LHCN-M2 (cell line): ENCODE measurements at regions not wholly inside any gene's neighbourhood (a gene's known extent, or its start where the extent isn't known, plus 50 kb on each side); places are given as distances from the start of the nearest gene placed in this dataset.

Experiments
- DNase-seq: peaks from one replicate; pipeline ENCODE4 v3.0.0-alpha.2; 2012; ENCODE audit warnings: low read depth

DNA sequence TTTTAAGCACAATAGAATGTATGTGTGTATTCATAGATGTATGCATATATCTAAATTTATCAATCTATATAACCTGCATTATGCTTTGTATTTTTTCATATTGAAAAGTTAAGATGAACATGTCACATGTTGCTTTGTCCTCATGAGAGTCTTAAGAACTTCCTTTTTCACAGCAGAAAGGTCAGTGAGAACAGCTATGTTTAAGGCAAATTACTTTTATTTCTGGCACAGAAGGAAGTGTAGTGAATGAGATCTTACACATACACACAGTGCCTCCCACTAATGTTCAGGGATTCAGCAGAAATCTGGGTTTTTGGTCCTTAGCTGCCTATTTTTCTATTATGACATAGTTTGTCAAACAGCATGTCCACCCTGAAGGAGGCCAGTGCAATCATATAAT is 134.8 kb downstream of the TMEM26 start:
- DNase-seq = no peak

DNA sequence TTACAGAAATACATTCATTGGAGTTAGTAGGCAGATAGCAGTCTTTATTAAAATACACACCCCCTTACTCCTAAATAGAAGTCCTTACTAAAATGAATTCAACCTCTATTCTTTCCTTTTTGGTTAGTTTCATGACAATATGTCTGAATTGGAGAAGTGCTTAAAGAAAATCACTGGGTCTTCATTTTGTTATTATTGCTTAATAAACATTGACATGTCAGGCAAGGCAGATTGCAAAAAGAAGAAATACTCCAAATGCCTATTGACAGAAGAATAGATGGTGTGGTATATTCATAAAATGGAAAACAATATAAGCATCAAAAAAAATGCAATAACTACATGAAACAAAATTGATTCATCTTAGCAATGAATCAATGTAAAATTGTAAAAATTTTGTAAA is 135.5 kb downstream of the TMEM26 start:
- DNase-seq = no peak

DNA sequence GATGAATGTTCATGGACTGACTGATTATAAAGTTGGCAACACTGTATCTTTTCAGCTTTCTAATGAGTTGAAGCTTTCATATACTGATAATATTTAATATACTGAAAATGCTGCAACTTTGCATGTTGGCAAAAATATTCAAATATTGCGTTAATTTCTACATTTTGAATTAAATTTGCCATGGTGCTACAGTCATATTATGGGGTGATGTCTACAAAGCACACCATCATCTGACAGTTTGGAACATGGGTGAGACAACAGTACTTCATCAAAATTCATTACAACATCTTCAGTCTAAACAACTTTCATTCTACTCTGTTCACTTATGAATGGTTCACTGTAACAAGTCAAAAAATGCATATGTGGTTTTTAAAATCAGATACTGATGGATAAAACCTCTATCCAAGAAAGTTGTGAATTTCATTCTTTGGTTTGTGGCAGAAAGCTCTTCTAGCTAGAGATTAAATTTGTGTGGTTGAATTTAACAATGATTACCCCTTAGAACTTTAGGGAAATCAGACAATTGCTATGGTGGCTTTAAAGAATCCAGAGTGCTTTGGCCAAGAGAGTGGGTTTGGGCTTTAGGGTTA is 136.4 kb downstream of the TMEM26 start:
- DNase-seq = no peak

DNA sequence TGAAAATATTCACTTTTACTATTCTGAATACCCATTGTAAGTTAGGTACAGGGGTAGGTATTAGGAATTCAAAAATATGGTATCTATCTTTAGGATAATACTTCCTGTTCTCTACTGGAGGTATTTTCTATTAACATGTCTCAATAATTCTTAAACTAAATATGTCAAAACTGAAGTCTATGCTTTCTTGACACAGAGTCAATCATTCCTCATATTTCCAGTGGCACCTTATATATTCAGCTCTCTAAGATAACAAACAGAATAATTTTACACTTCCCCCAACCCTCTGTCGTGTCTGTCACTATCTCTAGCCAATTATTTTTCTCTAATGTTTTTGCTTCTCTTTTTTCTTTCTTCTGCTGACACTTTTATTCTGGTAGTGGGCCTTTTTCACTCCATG is 138.9 kb downstream of the TMEM26 start:
- no peak for DNase-seq

DNA sequence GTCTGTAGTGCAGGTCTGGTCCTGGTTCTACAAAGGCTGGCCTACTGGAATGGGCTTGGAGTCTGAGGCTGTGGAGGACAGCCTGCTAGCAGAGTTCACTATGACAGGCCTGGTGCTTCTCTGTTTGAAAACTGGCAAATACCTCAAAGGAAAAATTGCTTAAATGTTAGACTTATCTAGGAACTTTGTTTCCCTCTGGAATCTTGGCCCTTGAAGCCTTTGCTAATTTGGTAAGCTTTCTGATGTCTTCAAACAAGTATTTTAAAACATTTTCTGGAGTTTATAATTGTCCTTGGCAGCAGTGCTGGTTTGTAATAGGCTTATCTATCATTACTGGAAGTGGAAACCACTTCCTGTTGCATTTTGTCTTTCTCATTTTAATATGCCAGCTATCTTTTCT is 139.7 kb downstream of the TMEM26 start:
- DNase-seq = no peak

DNA sequence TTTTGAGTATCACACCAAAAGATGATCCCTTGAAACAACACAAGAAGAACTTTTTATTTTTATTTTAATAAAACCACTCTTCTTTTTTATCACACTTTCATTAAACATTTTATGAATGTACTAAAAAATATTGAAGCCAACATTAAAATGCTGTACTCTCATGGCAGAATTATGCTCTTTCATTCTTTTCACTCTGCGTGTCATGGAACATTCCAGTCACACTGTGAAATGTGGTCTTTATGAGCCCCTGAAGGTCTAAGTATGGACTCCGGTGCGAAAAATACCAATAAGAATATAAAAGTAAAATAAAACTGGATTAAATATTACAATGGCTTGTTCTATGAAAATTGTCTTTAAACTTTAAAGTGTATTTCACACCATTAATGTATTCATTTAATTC is 148.4 kb downstream of the TMEM26 start:
- peak; percentile 25 for DNase-seq

GRCh38 chr10:61302124-61302523 is 151.1 kb downstream of the TMEM26 start:
- DNase-seq = no peak

GRCh38 chr10:61301575-61301974 is 151.6 kb downstream of the TMEM26 start:
- no peak for DNase-seq

DNA sequence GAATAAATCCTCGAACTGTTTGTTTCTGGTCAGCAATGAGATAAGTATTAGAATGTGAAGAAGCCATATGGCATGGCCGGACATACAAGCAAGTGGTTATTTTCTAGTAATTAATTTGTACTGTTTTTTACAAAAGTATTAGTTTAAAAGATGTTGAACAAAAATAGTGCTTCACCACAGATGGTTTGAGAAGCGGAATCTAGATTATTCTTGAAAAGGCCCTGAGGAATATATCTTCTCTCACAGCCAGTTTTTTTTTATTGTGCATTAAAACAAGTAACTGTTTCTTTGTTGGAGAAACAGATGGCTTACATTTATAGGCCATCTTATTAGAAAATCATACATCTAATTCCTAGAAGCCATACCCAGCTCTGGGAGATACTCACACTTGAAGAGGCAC is 153.3 kb downstream of the TMEM26 start:
- DNase-seq = no peak

DNA sequence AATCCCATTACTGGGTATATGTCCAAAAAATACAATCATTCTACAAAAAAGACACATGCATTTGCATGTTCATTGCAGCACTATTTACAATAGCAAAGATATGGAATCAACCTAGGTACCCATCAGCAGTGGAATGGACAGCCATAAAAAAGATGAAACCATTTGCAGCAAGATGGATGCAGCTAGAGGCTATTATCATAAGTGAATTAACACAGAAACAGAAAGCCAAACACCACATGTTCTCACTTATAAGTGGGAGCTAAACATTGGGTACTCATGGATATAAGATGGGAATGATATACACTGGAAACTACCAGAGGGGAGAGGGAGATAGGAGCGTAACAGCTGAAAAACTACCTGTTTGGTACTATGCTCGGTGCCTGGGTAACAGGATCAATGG is 154.0 kb downstream of the TMEM26 start:
- DNase-seq = no peak

DNA sequence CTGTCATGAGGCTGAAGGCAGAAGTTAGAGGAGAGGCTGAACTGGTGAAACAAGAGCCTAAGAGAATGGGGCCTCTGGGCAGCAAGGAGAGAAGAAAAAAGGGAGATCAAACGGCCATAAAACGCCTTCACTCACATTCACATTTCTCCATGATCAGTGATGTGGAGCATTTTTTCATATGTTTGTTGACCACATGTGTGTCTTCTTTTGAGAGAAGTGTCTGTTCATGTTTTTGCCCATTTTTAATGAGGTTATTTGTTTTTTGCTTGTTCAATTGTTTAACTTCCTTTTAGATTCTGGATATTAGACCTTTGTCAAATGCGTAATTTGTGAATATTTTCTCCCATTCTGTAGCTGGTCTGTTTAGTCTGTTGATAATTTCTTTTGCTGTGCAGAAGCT is 155.0 kb downstream of the TMEM26 start:
- DNase-seq = no peak

DNA sequence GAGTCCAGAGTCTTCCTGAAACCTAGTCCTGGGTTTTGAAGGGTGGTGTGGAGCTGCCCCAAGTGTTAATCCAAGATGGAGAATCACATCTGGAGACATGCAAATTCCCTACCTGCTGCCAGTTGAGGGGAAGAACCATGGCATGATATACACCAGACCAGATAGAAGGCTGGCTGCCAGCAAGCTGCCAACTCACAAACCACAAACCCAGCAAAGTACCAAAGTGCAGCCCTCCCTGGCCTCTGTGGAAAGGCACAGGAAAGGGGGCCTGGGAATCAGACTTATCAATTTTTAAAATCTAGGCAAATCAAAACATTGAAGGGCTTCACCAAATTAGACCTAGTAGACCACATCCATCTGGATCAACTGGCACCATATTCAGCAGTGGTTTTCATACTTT is 157.0 kb downstream of the TMEM26 start:
- no peak for DNase-seq

- DNase-seq = no peak
Observed at GRCh38 chr10:61294131-61294530, 159.1 kb downstream of the TMEM26 start.

- DNase-seq = no peak
Observed at GRCh38 chr10:61289813-61290212, 163.4 kb downstream of the TMEM26 start.

DNA sequence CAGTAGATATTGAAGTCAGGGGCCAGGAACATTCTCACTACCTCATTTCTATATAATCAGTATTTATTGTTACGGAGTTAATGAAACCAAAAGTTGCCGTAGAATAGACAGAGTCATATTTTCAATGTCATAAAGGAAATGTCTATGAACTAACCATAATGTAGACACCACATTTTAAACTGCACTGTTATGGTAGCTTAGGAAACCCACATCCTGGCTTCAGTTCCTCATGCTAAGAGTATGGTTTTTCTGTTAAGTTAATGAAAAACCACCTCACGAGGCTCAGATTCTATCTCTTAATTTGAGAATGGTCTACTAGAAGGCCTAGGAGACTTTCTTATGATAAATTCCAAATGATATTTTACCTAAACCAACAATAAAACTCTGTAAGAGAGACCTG is 166.5 kb downstream of the TMEM26 start:
- DNase-seq = no peak

- no peak for DNase-seq
Observed at GRCh38 chr10:61285749-61286148, 167.4 kb downstream of the TMEM26 start.

DNA sequence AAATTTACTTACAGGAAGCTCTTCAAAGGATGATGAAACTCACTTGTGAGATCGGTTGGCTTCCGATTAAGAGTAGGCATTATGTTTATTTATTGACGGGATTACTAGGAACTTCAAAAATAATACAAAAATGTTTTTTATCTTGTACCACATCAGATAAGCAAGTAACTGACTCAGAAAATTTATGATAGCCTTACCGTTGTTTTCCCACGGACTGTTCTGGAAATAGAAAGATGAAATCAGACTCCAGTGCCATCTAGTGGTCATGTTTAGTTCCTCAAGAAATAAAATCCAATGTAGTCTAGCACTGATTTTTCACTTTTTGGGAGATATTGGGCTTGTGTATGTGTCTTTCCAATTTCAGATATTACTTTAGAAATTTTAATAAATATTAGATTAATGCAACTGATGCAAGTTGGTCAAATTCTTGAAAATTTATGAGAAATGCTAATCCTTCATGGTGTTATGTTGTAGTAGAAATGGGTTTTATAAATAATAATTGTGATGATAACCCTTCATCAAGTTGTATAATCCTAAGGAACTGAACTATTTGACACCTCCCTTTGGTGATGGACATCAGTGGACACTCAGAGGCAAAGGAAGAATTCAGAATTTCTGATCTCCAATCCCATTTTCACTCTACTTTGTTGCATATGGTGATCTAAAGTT is 168.8 kb downstream of the TMEM26 start:
- DNase-seq = peak; percentile 63

DNA sequence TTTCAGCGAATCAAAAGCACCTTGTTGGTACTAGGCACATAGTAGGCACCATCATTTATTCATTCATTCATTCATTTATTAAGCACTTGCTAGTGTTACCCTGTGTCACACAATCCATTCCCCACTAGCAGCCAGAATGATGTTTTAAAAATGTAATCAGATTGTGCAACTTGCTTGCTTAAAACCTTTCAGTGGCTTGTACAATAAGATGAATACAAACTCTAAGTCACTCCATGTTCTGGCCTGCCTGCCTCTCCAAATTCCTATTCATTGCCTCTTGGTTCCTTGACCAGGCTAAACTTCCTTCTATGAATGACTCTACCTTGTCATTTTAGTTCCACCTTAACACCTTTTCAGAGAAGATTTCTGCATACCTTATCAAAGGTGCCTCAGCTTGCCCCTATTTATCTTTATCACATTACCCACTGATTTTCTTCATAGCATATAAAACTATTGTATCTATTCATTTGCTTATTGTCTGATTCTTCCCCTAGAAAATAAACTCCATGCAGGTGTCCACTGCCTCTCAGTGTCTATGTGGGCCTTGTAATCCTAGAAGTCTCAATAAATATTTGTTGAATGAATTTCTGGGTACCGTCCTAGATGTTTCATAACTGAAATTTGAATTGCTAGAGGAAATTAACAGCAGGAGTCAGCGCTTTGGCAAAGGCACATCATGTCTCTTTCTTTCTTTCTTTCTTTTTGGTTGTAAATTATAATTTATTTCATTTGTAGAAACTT is 169.5 kb downstream of the TMEM26 start:
- DNase-seq = no peak

DNA sequence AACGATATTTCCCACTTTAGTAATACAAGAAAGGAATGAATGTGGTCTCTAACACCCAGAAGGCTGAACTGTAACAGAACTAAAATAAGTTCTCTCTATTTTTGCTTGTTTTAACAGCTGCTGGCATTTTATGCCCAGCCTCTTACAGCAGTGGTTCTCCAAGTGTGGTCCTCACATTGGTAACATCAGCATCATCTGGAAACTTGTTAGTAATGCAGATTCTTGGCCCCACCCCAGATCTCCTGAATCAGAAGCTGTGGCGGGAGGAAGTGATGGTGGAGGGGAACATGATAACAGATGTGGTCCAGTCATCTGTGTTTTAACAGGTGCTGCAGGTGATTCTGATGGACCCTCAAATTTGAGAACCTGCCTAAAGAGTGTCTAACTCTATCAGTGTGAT is 170.1 kb downstream of the TMEM26 start:
- DNase-seq = peak; percentile 66

- peak; percentile 50 for DNase-seq
Observed at GRCh38 chr10:61280303-61280702, 172.9 kb downstream of the TMEM26 start.

GRCh38 chr10:61279400-61279799 is 173.8 kb downstream of the TMEM26 start:
- no peak for DNase-seq

- DNase-seq = no peak
Observed at GRCh38 chr10:61278556-61278955, 174.6 kb downstream of the TMEM26 start.

GRCh38 chr10:61272781-61273180 is 180.4 kb downstream of the TMEM26 start:
- peak; percentile 32 for DNase-seq
